HG02870 (cell line): ENCODE measurements at regions not wholly inside any gene's neighbourhood (a gene's known extent, or its start where the extent isn't known, plus 50 kb on each side); places are given as distances from the start of the nearest gene placed in this dataset.
"Not testable (repeated sequence)": the region's sequence is repeated elsewhere in the genome, so short reads cannot be mapped to it uniquely, and the experiment has no call there.

Experiments
- ATAC-seq: cut with Tn5 transposase; IDR thresholded peaks from one replicate; pipeline ENCODE4 v1.9.1; 2021; ENCODE audit warnings: mild to moderate bottlenecking, moderate library complexity; ENCODE audit not compliant: unreplicated experiment

GRCh38 chr4:155474758-155475157 is 98.0 kb upstream of the MAP9 start:
- no peak for ATAC-seq

DNA sequence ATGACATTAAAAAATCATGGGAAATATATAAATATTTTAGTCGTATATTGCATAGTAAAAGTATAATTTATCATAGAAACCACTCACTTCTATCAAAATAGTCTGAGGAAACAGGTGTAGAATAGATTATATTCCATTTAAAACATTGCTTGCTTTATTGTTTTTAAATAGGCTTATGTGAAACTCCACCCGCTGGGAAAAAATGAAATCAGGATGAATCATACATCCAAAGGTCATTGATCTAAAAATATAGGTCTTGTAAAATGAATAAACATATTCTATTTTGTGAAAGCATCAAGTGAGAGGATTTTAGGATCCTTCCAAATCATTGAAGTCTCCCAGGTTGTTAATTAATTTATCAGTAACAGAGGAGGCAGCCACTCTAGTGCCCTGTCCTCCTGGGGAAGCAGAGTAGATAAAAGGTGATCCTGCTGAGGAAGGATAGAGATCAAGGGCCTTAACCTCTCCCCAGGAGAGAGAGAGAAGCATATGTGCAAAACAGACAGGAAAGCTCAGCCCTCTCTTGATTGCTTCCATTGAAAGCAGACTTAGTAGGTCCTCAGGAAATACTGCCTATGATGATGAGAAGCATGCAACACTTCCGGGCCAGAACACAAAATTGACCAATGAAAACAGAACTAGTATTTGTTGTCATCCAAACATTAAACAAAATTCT is 96.8 kb upstream of the MAP9 start:
- ATAC-seq: no peak

DNA sequence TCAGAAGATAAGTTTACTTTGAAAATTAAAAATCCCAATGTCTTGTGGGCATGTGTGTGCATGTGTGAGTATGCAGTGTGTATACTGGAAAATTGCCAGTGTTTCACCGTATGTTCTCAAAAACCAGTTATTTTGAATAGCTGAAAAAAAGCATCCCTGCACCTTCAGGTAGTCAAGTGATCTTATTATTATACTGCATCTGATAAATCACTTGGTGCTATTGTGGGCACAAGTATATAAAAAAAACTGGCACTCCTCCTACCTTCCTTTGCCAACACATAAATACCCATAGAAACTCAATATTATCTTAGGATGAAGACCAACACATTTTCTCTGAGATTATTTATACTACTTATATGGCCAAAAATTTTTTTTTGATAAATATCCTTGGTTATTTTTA is 91.5 kb upstream of the MAP9 start:
- no peak for ATAC-seq

DNA sequence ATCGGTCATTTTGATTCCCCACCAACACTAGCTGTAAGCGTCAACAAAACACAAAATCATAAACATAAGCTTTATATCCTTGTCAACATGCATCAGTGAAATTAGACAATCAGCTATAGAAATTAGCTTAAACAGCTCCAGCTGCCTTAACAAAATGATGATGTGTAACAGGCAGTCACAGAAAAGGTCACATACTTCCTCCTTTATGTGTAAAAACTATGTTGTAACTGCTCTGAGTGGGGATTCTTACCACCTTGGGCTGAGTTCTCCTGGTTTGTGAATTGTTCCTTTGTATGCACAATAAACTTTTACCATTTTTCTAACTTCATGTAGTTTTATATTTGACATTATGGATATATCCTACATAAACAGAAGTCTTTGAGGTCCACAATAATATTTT is 73.9 kb upstream of the MAP9 start:
- ATAC-seq: no peak

DNA sequence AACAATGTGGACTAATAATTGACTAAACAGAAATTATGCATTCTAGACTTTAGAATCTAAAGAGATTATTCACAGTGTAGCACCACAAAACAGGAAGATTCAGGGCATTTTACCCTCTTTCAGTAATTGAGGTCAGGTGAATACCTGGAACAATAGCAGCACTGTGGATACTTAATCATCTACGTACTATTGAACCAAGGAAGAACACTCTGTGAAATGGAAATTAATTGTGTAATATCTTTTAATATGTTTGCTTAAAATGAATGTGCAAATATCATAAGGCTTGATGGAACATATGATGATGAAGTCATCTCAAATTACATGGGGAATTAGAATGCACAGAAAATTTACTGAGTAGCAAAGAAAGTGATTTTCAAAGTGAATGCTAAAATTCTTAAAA is 68.5 kb upstream of the MAP9 start:
- ATAC-seq: no peak

- ATAC-seq: no peak
Measured at GRCh38 chr4:155444721-155445120, 68.0 kb upstream of the MAP9 start.

- peak; percentile 88 for ATAC-seq
Measured at GRCh38 chr4:155442267-155443105, 65.7 kb upstream of the MAP9 start.

- no peak for ATAC-seq
Measured at GRCh38 chr4:155441475-155441874, 64.7 kb upstream of the MAP9 start.

GRCh38 chr4:155439760-155440159 is 63.0 kb upstream of the MAP9 start:
- ATAC-seq: not testable (repeated sequence)

- no peak for ATAC-seq
Measured at GRCh38 chr4:155434904-155435303, 58.1 kb upstream of the MAP9 start.

- no peak for ATAC-seq
Measured at GRCh38 chr4:155434366-155434765, 57.6 kb upstream of the MAP9 start.

DNA sequence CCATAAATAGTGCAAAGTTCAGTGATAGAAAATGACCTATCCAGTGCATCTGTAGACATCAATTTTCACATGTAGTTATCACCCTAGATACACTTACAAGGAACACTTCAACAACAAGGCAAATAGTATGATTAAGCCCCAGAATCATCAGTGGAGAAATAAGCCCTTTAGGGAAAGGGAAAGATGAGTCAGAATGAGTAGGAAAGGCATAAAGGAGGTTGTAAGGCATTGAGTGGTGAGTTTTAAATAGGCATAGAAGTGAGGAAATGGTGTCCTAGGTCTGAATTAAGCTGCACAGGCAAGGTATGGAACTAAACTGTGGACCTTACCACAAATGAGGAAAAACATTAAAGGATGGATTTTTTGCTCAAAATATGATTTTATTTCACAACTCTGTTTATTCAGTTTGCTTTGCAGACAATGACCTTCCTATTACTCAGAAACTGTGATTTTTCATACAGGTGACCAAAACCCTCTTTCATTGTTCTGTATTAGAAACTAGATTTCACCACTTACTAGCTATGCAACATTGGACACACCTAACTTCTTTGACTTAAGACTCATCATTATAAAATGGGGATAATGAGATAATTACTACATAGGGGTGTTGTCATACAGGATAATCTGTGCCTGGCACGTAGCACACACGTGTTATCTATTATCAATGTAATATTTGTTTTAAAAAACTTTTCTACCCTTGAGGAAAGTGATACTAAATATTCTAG is 57.0 kb upstream of the MAP9 start:
- ATAC-seq: no peak

GRCh38 chr4:155430895-155431795 is 54.4 kb upstream of the MAP9 start:
- no peak for ATAC-seq

DNA sequence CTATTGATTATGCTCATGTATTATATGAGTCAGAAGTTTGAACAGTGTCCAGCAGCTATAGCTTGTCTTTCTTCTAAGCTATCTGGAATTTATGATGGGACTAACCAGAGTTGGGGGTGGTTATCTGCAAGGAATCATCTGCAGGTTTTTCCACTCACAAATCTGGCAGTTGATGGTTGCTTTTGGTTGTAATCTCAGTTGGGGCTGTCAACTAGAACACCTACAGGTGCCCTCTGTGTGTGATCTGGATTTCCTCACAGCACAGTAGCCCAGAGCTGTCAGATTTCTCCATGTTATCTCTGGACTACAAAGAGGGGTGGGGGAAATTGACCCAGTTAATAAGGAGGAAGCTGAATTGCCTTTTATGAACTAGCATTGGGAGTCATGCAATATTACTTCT is 51.4 kb upstream of the MAP9 start:
- ATAC-seq: no peak

- no peak for ATAC-seq
Measured at GRCh38 chr4:155426953-155427352, 50.2 kb upstream of the MAP9 start.
